ENCODE measurements at regions not wholly inside any gene's neighbourhood (a gene's known extent, or its start where the extent isn't known, plus 50 kb on each side); places are given as distances from the start of the nearest gene placed in this dataset.

- TF ChIP-seq CTCF (IDR thresholded peaks at IDR 0.05) = no peak
- no peaks in the 10 kb centered on the region for H3K9me3 ChIP-seq
- no peak for DNase-seq (ENCODE audit: low spot score in 2 of 2)
- no peak overlapping the region for H3K4me3 ChIP-seq
- intact Hi-C loops (cut with DNase I) = no loop called here
- H3K36me3 ChIP-seq = no peaks in the 10 kb centered on the region
- no peaks in the 10 kb centered on the region for H3K27me3 ChIP-seq
- H3K4me1 ChIP-seq = no peaks in the 10 kb centered on the region
- no peak overlapping the region for H3K27ac ChIP-seq
These were observed 1252.8 kb downstream of the EFNB2 start for GRCh38 chr13:105282406-105283285.

- H3K36me3 ChIP-seq = no peaks in the 10 kb centered on the region
- TF ChIP-seq CTCF (IDR thresholded peaks at IDR 0.05) = no peak
- H3K4me3 ChIP-seq = no peak overlapping the region
- intact Hi-C loops (cut with DNase I) = no loop called here
- H3K27me3 ChIP-seq = no peaks in the 10 kb centered on the region
- DNase-seq (ENCODE audit: low spot score in 2 of 2) = no peak
- no peaks in the 10 kb centered on the region for H3K9me3 ChIP-seq
- H3K4me1 ChIP-seq = no peaks in the 10 kb centered on the region
- no peak overlapping the region for H3K27ac ChIP-seq
These were observed 1256.5 kb downstream of the EFNB2 start for GRCh38 chr13:105278943-105279381.

- H3K27me3 ChIP-seq = no peaks in the 10 kb centered on the region
- H3K27ac ChIP-seq = no peak overlapping the region
- no peak overlapping the region for H3K4me3 ChIP-seq
- no peaks in the 10 kb centered on the region for H3K9me3 ChIP-seq
- no peak for DNase-seq (ENCODE audit: low spot score in 2 of 2)
- intact Hi-C loops (cut with DNase I) = no loop called here
- H3K36me3 ChIP-seq = no peaks in the 10 kb centered on the region
- H3K4me1 ChIP-seq = no peaks in the 10 kb centered on the region
- TF ChIP-seq CTCF (IDR thresholded peaks at IDR 0.05) = no peak
These were observed 1258.9 kb downstream of the EFNB2 start for GRCh38 chr13:105276571-105276970.

GRCh38 chr13:105273665-105274222 is 1261.7 kb downstream of the EFNB2 start:
- Histone ChIP-seq H3K4me1 (no peaks in the 10 kb centered on the region), H3K27ac (no peak overlapping the region), H3K36me3 (no peaks in the 10 kb centered on the region), H3K9me3 (no peaks in the 10 kb centered on the region), H3K4me3 (no peak overlapping the region), H3K27me3 (no peaks in the 10 kb centered on the region)
- DNase-seq (ENCODE audit: low spot score in 2 of 2) = no peak
- TF ChIP-seq CTCF (IDR thresholded peaks at IDR 0.05) = no peak
- intact Hi-C loops (cut with DNase I) = no loop called here

GRCh38 chr13:105272660-105273631 is 1262.5 kb downstream of the EFNB2 start:
- DNase-seq (ENCODE audit: low spot score in 2 of 2) = no peak
- H3K36me3 ChIP-seq = no peaks in the 10 kb centered on the region
- no peaks in the 10 kb centered on the region for H3K9me3 ChIP-seq
- TF ChIP-seq CTCF (IDR thresholded peaks at IDR 0.05) = no peak
- no peak overlapping the region for H3K4me3 ChIP-seq
- intact Hi-C loops (cut with DNase I) = no loop called here
- H3K27ac ChIP-seq = no peak overlapping the region
- H3K4me1 ChIP-seq = no peaks in the 10 kb centered on the region
- H3K27me3 ChIP-seq = no peaks in the 10 kb centered on the region

Data from ascending aorta (tissue), 2 donors.